HK-2 (cell line): ENCODE measurements at regions not wholly inside any gene's neighbourhood (a gene's known extent, or its start where the extent isn't known, plus 50 kb on each side); places are given as distances from the start of the nearest gene placed in this dataset.
"Not testable (repeated sequence)": the region's sequence is repeated elsewhere in the genome, so short reads cannot be mapped to it uniquely, and the experiment has no call there.

Experiments used
- DNase-seq: peaks from one replicate; pipeline ENCODE4 v3.0.0-alpha.2; 2018; ENCODE audit not compliant: unreplicated experiment

- no peak for DNase-seq
Measured at GRCh38 chr12:131418884-131419283, 292.0 kb upstream of the SFSWAP start.

DNA sequence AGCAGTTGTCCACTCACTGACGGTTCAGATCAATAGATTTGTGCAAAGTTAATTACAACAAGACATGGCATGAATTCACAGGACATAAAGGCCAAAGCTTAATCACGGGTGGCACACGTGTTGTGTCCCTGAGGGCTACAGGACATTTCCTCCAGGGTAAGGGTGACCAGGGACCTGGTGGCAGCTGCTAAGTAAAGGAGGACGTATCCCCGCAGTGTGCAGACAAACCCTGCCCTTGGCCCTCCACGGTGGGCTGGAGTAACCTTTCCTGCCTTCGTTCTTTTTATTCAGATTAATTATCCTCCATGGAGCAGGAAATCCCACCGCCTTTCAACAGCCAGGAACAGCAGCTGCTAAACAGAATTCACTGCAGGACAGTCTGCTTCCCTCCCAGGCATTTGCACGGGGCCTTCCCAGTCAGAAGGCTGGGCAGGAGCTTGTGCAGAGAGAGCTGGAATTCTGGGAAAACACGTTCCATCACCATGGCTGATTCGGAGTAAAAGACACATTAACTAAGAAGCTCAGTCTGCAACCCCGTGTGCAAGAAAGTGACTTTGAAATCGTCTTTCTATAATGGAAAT lies 289.9 kb upstream of the SFSWAP start:
- DNase-seq = no peak

DNA sequence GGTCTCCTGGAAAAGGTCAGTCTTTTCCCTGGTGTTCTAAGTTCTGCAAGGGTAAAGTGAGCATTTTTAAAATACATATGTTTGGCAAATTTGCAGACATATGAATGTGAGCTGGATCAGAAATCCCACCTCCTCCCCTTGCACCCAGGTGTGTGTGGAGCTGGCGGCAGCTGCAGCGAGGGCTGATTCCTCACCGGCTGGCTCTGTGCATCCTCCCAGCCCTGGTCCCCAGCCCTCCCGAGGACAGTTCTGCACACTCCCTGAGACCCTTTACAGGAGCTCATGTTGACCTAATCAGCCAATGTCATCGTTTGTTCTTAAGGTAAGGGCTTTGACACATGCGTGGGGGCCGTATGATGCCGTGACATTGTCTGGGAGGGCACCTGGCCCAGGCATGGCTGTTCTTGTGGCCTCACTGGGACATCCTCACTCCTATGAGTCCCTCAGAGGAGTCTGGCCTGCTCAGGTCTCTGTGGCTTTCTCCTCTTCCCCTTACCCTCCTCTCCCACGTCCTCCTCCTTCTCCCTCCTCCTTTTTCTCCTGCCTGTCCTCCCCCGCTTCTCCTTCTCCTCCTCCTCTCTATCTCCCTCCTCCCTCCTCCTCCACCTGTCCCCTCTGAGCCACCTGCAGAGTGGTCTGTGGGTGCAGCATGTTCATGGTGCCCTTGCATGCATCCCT lies 289.2 kb upstream of the SFSWAP start:
- no peak for DNase-seq

DNA sequence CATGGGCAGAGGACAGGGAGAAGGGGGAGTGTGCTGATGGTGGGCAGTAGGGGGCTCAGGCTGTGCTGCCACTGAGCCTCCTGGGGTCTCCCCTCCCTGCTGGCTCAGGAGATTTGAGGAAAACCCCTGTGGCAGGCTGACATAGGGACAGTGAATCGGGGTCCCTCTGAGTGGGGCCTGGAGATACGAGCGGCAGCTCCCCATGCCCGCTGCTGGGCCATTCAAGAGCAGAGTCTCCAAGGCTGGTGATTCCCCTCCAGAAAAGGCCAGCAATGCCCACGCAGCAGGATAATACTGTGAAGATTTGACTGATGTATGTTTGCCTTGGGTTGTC lies 288.7 kb upstream of the SFSWAP start:
- no peak for DNase-seq

DNA sequence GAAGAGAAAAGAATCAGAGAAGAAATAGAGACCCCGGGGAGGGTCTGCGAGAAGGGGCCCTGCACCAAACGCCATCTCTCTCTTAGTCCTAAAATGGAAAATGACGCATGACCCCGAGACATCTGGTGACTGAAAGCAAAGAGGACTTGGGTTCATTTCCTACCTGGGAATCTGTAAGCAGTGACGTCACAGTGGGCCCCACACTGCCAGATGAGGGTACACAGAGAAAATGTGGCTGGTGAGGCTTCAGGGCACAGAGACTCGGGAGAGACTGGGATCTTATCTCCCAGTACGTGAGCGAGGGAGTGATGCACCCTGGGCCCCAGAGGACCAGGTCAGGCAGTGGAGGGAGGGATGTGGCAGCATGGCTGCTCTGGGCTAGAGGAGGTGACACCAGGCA lies 288.1 kb upstream of the SFSWAP start:
- DNase-seq = no peak

DNA sequence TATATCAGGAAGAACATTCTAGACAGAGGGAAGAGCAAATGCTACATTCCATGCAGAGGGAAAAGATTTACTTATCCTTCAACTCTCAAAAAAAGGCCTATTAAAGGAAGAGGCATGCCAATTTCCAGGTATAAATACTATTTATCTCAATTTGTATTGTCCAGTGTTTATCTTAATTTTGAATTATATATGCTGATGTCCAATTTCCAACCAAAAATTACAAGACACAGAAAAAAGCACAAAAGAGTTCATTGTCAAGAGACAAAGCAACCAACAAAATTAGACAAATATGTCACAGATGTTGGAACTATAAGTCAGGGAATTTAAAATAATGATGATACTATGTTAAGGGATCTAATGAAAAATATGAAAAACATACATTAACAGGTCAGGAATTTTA lies 286.6 kb upstream of the SFSWAP start:
- no peak for DNase-seq

DNA sequence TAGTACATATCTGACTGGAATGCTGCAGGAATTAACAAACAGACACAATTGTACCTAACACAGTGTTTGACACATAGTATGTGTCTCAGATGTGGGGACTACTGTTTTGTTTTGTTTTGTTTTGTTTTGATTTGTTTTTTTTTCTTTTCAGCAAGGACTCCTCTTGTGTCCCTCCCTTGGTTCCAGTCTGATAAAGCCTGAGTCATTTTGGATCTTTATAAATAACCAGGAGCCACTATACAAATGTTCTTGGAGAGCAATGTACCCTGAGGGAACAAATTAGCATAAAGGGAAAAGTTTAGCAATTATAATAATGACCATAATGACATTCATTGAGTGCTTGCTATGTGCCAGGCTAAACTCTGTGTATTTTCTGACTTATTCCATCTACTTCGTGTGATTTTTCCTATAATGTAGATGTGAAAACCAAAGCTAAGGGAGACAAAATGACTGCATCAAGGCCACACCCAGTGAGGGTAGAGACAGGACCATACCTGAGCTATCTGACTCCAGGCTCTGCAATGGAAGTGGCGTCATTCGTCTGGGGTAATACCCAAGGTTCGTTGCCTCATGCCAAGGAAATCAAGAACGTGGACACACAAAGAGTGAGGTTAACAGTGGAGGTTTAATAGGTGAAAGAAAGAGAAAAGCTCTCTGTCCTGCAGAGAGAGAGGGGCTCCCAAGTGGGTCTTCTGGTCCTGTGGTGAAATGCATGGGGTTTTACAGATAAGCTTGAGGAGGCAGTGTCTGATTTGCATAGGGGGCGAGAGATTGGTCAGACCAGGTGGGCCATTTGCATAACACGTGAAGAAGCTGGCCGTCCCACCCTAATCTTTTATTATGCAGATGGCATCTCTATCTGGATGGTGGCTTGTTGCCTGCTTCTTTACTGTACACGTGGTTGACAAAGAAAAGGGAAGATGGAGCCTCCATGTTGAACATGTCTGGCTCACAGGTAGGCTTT lies 285.5 kb upstream of the SFSWAP start:
- no peak for DNase-seq

GRCh38 chr12:131428091-131428685 lies 282.7 kb upstream of the SFSWAP start:
- DNase-seq = no peak

GRCh38 chr12:131429221-131429620 lies 281.7 kb upstream of the SFSWAP start:
- not testable (repeated sequence) for DNase-seq

GRCh38 chr12:131429697-131430096 lies 281.2 kb upstream of the SFSWAP start:
- DNase-seq = not testable (repeated sequence)

GRCh38 chr12:131430158-131430742 lies 280.6 kb upstream of the SFSWAP start:
- no peak for DNase-seq

GRCh38 chr12:131431126-131431655 lies 279.7 kb upstream of the SFSWAP start:
- DNase-seq = not testable (repeated sequence)

DNA sequence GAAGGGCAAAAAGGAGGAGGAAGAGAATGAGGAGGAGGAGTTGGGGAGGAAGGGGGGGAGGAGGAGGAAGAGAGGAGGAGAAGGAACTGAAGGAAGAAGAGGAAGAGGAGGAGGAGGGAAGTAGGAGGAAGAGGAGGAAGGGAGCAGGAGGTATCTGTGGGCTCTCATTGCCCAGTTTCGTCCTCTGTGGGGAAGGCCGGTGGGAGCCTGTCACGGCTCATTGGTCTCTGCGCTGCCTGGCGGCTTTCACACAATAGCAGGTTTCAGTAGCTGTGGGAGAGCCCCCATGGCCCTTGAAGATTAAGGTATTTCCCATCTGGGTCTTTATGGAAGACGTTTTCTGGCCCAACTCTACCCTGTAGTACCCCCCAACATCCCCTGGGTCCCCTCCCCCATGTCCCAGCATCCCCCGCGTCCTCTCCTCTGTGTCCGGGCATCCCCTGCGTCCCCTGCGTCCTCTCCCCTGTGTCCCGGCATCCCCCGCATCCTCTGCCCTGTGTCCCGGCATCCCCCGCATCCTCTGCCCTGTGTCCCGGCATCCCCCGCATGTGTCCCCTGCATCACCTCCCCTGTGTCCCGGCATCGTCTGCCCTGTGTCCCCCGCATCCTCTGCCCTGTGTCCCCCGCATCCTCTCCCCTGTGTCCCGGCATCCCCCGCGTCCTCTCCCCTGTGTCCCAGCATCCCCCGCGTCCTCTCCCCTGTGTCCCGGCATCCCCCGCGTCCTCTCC lies 278.2 kb upstream of the SFSWAP start:
- no peak for DNase-seq

DNA sequence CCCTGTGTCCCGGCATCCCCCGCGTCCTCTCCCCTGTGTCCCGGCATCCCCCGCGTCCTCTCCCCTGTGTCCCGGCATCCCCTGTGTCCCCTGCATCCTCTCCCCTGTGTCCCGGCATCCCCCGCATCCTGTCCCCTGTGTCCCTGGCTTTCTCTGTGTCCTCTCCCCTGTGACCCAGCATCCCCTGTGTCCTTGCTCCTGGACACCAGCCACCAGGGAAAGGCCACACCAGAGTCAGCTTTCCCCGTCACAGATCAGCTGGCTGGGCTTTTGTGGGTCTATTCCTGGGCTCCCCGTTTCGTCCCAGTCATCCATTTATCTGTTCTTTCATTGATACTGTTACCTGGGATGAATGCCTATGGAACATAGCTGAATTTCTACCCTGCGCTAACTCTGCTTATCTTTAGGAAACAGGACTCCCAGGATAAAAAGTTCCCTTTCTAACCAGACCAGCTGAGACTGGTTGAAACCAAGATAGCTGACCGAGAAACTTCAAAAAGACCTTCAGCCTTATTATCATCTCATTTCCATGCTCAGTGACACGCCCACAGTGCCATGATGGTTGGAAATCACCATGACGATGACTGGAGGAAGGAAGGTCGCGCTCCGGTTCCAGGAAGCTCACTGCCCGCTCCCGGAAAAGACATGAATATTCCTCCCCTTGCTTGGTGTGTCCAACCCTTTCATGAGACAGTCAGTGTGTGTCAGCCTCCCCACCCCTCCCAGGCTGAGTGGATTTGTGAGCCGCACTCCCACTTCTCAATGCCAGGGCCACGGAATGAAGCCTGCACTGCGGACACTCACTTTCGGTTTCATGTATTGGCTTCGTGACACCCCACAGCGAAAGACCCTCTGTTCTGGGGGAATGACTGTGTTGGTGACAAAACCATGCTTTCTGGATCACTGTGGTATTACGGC lies 276.4 kb upstream of the SFSWAP start:
- DNase-seq = no peak

DNA sequence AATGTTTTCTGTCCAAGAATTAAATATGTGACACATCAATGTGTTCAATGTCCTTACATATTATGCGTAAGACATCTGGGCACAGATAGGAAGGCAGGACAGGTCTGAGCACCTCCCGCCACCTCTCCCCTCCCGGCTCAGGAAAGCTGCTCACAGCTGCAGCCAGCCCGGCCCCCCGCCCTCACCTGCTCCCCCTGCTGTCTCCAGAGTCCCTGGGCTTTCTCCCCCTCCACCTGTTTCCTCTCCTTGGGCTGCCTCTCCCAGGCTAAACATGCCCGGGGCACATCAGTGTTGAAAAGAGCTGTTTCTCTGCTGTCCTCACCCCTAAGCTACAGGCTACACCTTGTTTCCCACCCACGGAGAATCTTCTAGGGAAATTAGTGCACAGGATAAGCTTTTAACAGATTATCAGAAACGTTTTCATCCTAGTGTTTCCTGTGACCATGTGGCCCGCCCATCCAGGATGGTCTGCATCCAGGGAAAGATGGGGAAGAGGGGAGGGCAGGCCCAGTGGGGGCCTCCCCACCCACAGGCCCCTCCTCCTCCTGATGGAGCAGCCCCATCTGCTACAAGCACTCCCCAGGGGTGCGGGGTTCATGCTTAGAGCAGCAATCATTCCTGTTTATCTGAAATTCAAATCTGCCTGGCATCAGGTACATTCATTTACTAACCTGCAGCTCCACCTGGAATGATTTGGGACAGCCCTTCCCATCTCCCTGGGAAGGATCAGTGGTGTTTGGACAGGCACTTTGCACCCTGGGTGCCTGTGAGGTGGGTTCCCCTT lies 273.8 kb upstream of the SFSWAP start:
- DNase-seq = no peak

DNA sequence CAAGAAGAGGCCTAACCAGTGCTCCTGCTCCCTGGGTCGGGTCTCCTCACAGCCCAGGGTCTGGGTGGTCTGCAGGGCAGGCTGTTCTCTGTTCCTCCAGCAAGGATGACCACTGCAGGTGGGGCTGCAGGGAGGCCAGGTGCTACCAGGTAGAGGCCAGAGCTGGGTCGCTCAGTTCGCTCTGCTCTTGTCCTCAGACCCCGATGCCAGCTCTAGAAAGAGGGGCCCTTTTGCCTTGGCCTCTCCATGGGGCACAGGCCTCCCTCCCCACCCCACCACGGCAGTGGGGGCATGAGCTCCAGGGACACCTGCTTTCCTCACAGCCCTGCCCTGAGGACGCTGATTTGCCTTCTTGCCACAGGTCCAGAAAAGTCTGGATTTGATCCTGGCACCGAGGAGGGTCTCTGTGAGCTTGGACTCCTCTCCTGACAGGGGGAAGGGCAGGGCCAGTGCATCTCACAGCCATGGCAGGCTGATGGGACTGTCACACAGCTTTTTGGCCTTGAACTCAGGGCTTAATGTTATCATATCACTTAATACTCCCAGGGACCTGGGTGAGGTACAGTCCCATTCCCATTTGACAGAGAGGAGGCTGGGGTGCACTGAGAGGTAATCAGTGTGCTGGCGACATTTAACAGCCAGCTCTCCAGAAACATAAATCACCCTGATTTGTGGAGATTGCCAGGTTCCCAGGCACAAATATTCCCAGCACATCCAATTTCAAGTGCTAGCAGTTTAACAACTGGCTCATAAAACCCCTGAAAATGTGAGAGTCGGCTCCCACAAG lies 273.0 kb upstream of the SFSWAP start:
- DNase-seq = no peak

GRCh38 chr12:131438493-131438835 lies 272.4 kb upstream of the SFSWAP start:
- not testable (repeated sequence) for DNase-seq

GRCh38 chr12:131438881-131439280 lies 272.0 kb upstream of the SFSWAP start:
- DNase-seq = no peak
